ENCODE measurements at regions not wholly inside any gene's neighbourhood (a gene's known extent, or its start where the extent isn't known, plus 50 kb on each side); places are given as distances from the start of the nearest gene placed in this dataset.

DNA sequence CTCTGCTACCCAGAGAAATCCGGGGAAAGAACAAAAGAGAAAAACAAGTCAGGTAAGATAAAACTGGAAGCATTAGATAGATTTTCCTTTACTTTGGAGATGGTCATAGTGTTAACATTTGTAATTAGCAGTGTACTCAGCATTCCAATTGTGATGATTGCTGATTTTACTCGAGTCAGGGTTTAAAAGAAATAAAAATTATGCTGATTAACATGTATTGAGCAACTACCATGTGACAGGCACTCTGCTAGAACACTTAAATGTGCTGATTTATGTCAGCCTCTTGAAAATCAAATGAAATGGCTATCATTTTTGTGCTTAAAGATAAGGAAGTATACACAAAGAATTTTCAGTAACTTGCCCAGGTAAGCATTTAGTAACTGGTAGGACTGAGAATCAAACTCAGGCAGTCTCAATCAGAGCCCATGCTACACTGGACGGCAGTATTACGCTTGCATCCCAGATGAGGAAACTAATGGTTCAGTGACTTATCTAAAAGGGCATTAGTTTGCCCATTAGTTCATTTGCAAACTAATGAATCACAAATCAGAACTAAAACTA, 735.1 kb upstream of the SORCS1 start:
- TF ChIP-seq POLR2A (IDR thresholded peaks at IDR 0.05; ENCODE audit: low read depth, low read length), result no peak
- no peak for TF ChIP-seq MAZ (IDR thresholded peaks at IDR 0.05; ENCODE audit: borderline replicate concordance, low read depth, low read length)
- TF ChIP-seq CEBPB (IDR thresholded peaks at IDR 0.05; ENCODE audit: low read depth, low read length), result no peak
- TF ChIP-seq, protein P1, sequence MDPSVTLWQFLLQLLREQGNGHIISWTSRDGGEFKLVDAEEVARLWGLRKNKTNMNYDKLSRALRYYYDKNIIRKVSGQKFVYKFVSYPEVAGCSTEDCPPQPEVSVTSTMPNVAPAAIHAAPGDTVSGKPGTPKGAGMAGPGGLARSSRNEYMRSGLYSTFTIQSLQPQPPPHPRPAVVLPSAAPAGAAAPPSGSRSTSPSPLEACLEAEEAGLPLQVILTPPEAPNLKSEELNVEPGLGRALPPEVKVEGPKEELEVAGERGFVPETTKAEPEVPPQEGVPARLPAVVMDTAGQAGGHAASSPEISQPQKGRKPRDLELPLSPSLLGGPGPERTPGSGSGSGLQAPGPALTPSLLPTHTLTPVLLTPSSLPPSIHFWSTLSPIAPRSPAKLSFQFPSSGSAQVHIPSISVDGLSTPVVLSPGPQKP (IDR thresholded peaks at IDR 0.05; ENCODE audit: borderline replicate concordance, low read depth, low read length), result no peak

Data from IMR-90 (cell line).